SK-N-SH (cell line): ENCODE measurements at regions not wholly inside any gene's neighbourhood (a gene's known extent, or its start where the extent isn't known, plus 50 kb on each side); places are given as distances from the start of the nearest gene placed in this dataset.

ENCODE experiments used
- CTCF ChIA-PET: fragments of 300-600, 350-600 bp; formaldehyde crosslinking; extraction: SDS; loops from one replicate; lab custom pipeline; 2021; lab: Yijun Ruan, JAX
- POLR2A ChIA-PET: fragments of 350-600 bp; sonication (Branson Sonifier 250); formaldehyde crosslinking; extraction: SDS; loops from one replicate; lab custom pipeline; 2020; ENCODE audit warnings: antibody characterized with exemption, inconsistent platforms; lab: Yijun Ruan, JAX
- DNase-seq: peaks from one replicate; pipeline ENCODE4 v3.0.0; 2012
- H2AFZ ChIP-seq: fragments of 200-600 bp; sonication (generic); 2 replicates; pipeline ENCODE4 v1.8.1; 2016; ENCODE audit warnings: antibody characterized with exemption, mild to moderate bottlenecking, low read depth
- H3F3A ChIP-seq: fragments of 200-600 bp; sonication (generic); replicated peaks from 2 replicates; pipeline ENCODE3; 2016; ENCODE audit warnings: antibody characterized with exemption, mild to moderate bottlenecking; ENCODE audit not compliant: insufficient read depth
- H3K27ac ChIP-seq, 2 experiments: fragments of 200-500 bp in 1 of 2; fragments of 200-600 bp in 1 of 2; sonication (Bioruptor generic) in 1 of 2; sonication (generic), shearing (Covaris generic) in 1 of 2; 2 replicates each; pipeline versions ENCODE4 v1.5.1 to v1.6.1; 2014 to 2016; ENCODE audit warnings: low read depth in 2 of 2, inconsistent platforms in 1 of 2, low read length in 1 of 2, mild to moderate bottlenecking in 1 of 2, mixed read lengths in 1 of 2
- H3K27me3 ChIP-seq: fragments of 200-600 bp; sonication (generic), shearing (Covaris generic); 2 replicates; pipeline ENCODE4 v1.6.1; 2016; ENCODE audit warnings: mixed run types; ENCODE audit not compliant: insufficient read depth
- H3K36me3 ChIP-seq, 2 experiments: fragments of 200-500 bp in 1 of 2; fragments of 200-600 bp in 1 of 2; sonication (Bioruptor generic) in 1 of 2; sonication (generic) in 1 of 2; replicated peaks in 1 of 2; 2 replicates each; pipeline versions ENCODE3 to v1.5.1; 2014 to 2016; ENCODE audit warnings: low read length in 1 of 2, mild to moderate bottlenecking in 1 of 2; ENCODE audit not compliant: insufficient read depth in 2 of 2, control insufficient read depth in 1 of 2
- H3K4me1 ChIP-seq, 2 experiments: fragments of 200-500 bp in 1 of 2; fragments of 200-600 bp in 1 of 2; sonication (Bioruptor generic) in 1 of 2; sonication (generic), shearing (Covaris generic) in 1 of 2; 2 replicates each; pipeline versions ENCODE4 v1.5.1 to v1.6.1; 2014 to 2016; ENCODE audit warnings: low read depth in 1 of 2, low read length in 1 of 2, mixed run types in 1 of 2; ENCODE audit not compliant: insufficient read depth in 2 of 2, control insufficient read depth in 1 of 2
- H3K4me2 ChIP-seq: fragments of 200-600 bp; sonication (generic), shearing (Covaris generic); 2 replicates; pipeline ENCODE4 v1.6.1; 2017; ENCODE audit warnings: mixed run types
- H3K4me3 ChIP-seq, 2 experiments: fragments of 200-500 bp in 1 of 2; fragments of 200-600 bp in 1 of 2; sonication (Bioruptor generic) in 1 of 2; sonication (generic), shearing (Covaris generic) in 1 of 2; 2 replicates each; pipeline versions ENCODE4 v1.5.1 to v1.8.1; 2014 to 2016; ENCODE audit warnings: low read depth in 2 of 2, inconsistent platforms in 1 of 2, low read length in 1 of 2, mild to moderate bottlenecking in 1 of 2, mixed read lengths in 1 of 2, moderate library complexity in 1 of 2
- H3K79me2 ChIP-seq: fragments of 200-600 bp; sonication (generic); 2 replicates; pipeline ENCODE4 v1.8.1; 2017; ENCODE audit warnings: mild to moderate bottlenecking; ENCODE audit not compliant: insufficient read depth
- H3K9ac ChIP-seq: fragments of 200-600 bp; sonication (generic); 2 replicates; pipeline ENCODE4 v1.6.1; 2017; ENCODE audit warnings: mixed run types
- H3K9me2 ChIP-seq: fragments of 200-600 bp; sonication (generic); 2 replicates; pipeline ENCODE4 v1.6.1; 2017; ENCODE audit warnings: mixed run types
- H3K9me3 ChIP-seq: fragments of 200-600 bp; sonication (generic); 2 replicates; pipeline ENCODE4 v1.6.1; 2017; ENCODE audit warnings: mixed run types, mild to moderate bottlenecking, moderate library complexity
- H4K20me1 ChIP-seq: fragments of 200-600 bp; sonication (generic); 2 replicates; pipeline ENCODE4 v1.6.1; 2017; ENCODE audit warnings: mild to moderate bottlenecking, mixed run types; ENCODE audit not compliant: insufficient read depth
- CHD2 ChIP-seq: fragments of 150-350 bp; IDR thresholded peaks from 2 replicates; pipeline ENCODE4 v1.6.1; 2018; ENCODE audit warnings: low read length; ENCODE audit not compliant: partially characterized antibody
- EZH2phosphoT487 ChIP-seq: fragments of 200-600 bp; sonication (generic); IDR thresholded peaks from 2 replicates; pipeline ENCODE4 v1.6.1; 2017; ENCODE audit warnings: low read depth, mixed run types, mild to moderate bottlenecking, antibody characterized with exemption, moderate library complexity, borderline replicate concordance
- FOXJ3 ChIP-seq: sonication (generic); formaldehyde crosslinking; IDR thresholded peaks from 2 replicates; pipeline ENCODE4 v1.5.1; 2020; ENCODE audit warnings: mild to moderate bottlenecking, missing genetic modification reagents
- FOXM1 ChIP-seq: IDR thresholded peaks from 2 replicates; pipeline ENCODE4 v1.4.0; 2012; ENCODE audit warnings: low read depth, mild to moderate bottlenecking
- IRF3 ChIP-seq: fragments of 150-350 bp; IDR thresholded peaks from 2 replicates; pipeline ENCODE4 v1.6.1; 2016; ENCODE audit warnings: mild to moderate bottlenecking, low read depth, low read length
- JUND ChIP-seq: IDR thresholded peaks from 2 replicates; pipeline ENCODE4 v1.4.0; 2012
- MXI1 ChIP-seq: IDR thresholded peaks from 2 replicates; pipeline ENCODE4 v1.6.1; 2012; ENCODE audit warnings: mild to moderate bottlenecking, low read depth, low read length, improper control_type of control experiment
- NFIC ChIP-seq: IDR thresholded peaks from 2 replicates; pipeline ENCODE4 v1.4.0; 2012; ENCODE audit warnings: borderline replicate concordance
- RFX5 ChIP-seq: IDR thresholded peaks from 2 replicates; pipeline ENCODE4 v1.6.1; 2012; ENCODE audit warnings: mild to moderate bottlenecking, improper control_type of control experiment, low read length
- RXRA ChIP-seq: IDR thresholded peaks from 2 replicates; pipeline ENCODE4 v1.4.0; 2012; ENCODE audit warnings: low read depth, mild to moderate bottlenecking, borderline replicate concordance
- SIN3A ChIP-seq: IDR thresholded peaks from 2 replicates; pipeline ENCODE4 v1.6.1; 2012; ENCODE audit warnings: low read depth, mild to moderate bottlenecking, low read length, moderate library complexity, borderline replicate concordance
- USF2 ChIP-seq: fragments of 150-350 bp; IDR thresholded peaks from 2 replicates; pipeline ENCODE4 v1.6.1; 2017; ENCODE audit warnings: antibody characterized with exemption, low read length, low read depth, borderline replicate concordance
- WGBS: methylation state at CpG from one replicate; pipeline ENCODE4 v1.1.6; 2017; ENCODE audit warnings: low lambda C conversion rate; 5-methylcytosine and 5-hydroxymethylcytosine counted together
- TF ChIP-seq, protein P1 (sequence below): IDR thresholded peaks from 2 replicates; pipeline ENCODE4 v1.4.0; 2012; ENCODE audit warnings: low read depth, borderline replicate concordance
- TF ChIP-seq, protein P2 (sequence below): IDR thresholded peaks from 2 replicates; pipeline ENCODE4; 2012

- Histone ChIP-seq H3F3A (no peaks in the 10 kb centered on the region), H3K9ac (no peak overlapping the region), H3K27me3 (no peaks in the 10 kb centered on the region), H3K9me2 (no peaks in the 10 kb centered on the region), H3K4me1 (no peaks in the 10 kb centered on the region), H3K4me3 (no peak overlapping the region), H4K20me1 (no peaks in the 10 kb centered on the region), H3K27ac (no peak overlapping the region), H3K36me3 (no peaks in the 10 kb centered on the region)
- CTCF ChIA-PET: no interaction called here
- no peak for TF ChIP-seq CHD2
- no peak for TF ChIP-seq MXI1
- TF ChIP-seq, protein P1, sequence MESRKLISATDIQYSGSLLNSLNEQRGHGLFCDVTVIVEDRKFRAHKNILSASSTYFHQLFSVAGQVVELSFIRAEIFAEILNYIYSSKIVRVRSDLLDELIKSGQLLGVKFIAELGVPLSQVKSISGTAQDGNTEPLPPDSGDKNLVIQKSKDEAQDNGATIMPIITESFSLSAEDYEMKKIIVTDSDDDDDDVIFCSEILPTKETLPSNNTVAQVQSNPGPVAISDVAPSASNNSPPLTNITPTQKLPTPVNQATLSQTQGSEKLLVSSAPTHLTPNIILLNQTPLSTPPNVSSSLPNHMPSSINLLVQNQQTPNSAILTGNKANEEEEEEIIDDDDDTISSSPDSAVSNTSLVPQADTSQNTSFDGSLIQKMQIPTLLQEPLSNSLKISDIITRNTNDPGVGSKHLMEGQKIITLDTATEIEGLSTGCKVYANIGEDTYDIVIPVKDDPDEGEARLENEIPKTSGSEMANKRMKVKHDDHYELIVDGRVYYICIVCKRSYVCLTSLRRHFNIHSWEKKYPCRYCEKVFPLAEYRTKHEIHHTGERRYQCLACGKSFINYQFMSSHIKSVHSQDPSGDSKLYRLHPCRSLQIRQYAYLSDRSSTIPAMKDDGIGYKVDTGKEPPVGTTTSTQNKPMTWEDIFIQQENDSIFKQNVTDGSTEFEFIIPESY: no peak
- TF ChIP-seq, protein P2, sequence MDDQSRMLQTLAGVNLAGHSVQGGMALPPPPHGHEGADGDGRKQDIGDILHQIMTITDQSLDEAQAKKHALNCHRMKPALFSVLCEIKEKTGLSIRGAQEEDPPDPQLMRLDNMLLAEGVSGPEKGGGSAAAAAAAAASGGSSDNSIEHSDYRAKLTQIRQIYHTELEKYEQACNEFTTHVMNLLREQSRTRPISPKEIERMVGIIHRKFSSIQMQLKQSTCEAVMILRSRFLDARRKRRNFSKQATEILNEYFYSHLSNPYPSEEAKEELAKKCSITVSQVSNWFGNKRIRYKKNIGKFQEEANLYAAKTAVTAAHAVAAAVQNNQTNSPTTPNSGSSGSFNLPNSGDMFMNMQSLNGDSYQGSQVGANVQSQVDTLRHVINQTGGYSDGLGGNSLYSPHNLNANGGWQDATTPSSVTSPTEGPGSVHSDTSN: no peak
- TF ChIP-seq SIN3A: no peak
- no peak for TF ChIP-seq EZH2phosphoT487
- TF ChIP-seq RFX5: no peak
- no peak for TF ChIP-seq FOXM1
- TF ChIP-seq, all 33 proteins: peak for 0
- no peak overlapping the region for H3K4me2 ChIP-seq
- DNase-seq: no peak
- no peaks in the 10 kb centered on the region for H3K79me2 ChIP-seq
- H3K9me3 ChIP-seq: no peaks in the 10 kb centered on the region
- no peak overlapping the region for H2AFZ ChIP-seq
- WGBS: 18% methylated on average over 2 of the region's 2 CpGs
- POLR2A ChIA-PET: no interaction called here
These were observed 96.5 kb downstream of the HTR1B start for GRCh38 chr6:77366798-77367197.

- H3K27me3 ChIP-seq: no peaks in the 10 kb centered on the region
- H3K36me3 ChIP-seq: no peaks in the 10 kb centered on the region
- H3K4me1 ChIP-seq: no peaks in the 10 kb centered on the region
- DNase-seq: no peak
- CTCF ChIA-PET: no interaction called here
- no peaks in the 10 kb centered on the region for H3K9me3 ChIP-seq
- H3K4me3 ChIP-seq: no peak overlapping the region
- H3F3A ChIP-seq: no peaks in the 10 kb centered on the region
- no peak overlapping the region for H3K9ac ChIP-seq
- H3K4me2 ChIP-seq: no peak overlapping the region
- H3K79me2 ChIP-seq: no peaks in the 10 kb centered on the region
- no peaks in the 10 kb centered on the region for H4K20me1 ChIP-seq
- H2AFZ ChIP-seq: no peak overlapping the region
- TF ChIP-seq NFIC: no peak
- no peak for TF ChIP-seq IRF3
- TF ChIP-seq CHD2: no peak
- TF ChIP-seq MXI1: no peak
- TF ChIP-seq RXRA: no peak
- TF ChIP-seq USF2: no peak
- TF ChIP-seq JUND: no peak
- no peak for TF ChIP-seq FOXJ3
- TF ChIP-seq, protein P2: no peak
- TF ChIP-seq, all 33 proteins: peak for 0
- H3K27ac ChIP-seq: no peak overlapping the region
- WGBS: 11% methylated on average over 1 of the region's 1 CpG
- POLR2A ChIA-PET: no interaction called here
- no peaks in the 10 kb centered on the region for H3K9me2 ChIP-seq
These were observed 99.6 kb downstream of the HTR1B start for GRCh38 chr6:77363702-77364101.
